ENCODE measurements at regions not wholly inside any gene's neighbourhood (a gene's known extent, or its start where the extent isn't known, plus 50 kb on each side); places are given as distances from the start of the nearest gene placed in this dataset.

- H3K27ac ChIP-seq (ENCODE audit: poor library complexity, severe bottlenecking): no peak overlapping the region
- H3K36me3 ChIP-seq (ENCODE audit: low read depth): no peaks in the 10 kb centered on the region
- no peak overlapping the region for H3K4me3 ChIP-seq (ENCODE audit: severe bottlenecking)
- H3K27me3 ChIP-seq (ENCODE audit: insufficient read depth, poor library complexity, severe bottlenecking): no peaks in the 10 kb centered on the region
- H3K4me1 ChIP-seq (ENCODE audit: insufficient read depth, poor library complexity, severe bottlenecking): no peaks in the 10 kb centered on the region
- DNase-seq (ENCODE audit: low spot score) (no peak), ATAC-seq (ENCODE audit: low read depth) (peak; percentile 81)
- no peak for TF ChIP-seq CTCF (IDR thresholded peaks at IDR 0.05; ENCODE audit: poor library complexity, severe bottlenecking)
- H3K9me3 ChIP-seq (ENCODE audit: severe bottlenecking): no peaks in the 10 kb centered on the region
Measured at GRCh38 chr3:127141921-127142730, 50.8 kb upstream of the PRR23E start.
